OCI-LY3 (cell line): ENCODE measurements at regions not wholly inside any gene's neighbourhood (a gene's known extent, or its start where the extent isn't known, plus 50 kb on each side); places are given as distances from the start of the nearest gene placed in this dataset.

Experiments
- EZH2phosphoT487 ChIP-seq: fragments of 200-600 bp; shearing (Covaris generic); IDR thresholded peaks from 2 replicates; pipeline ENCODE4 v1.6.1; 2018; ENCODE audit warnings: antibody characterized with exemption, mixed run types, low read depth
- TF ChIP-seq, protein P1 (sequence below): fragments of 200-600, 300-600 bp; sonication (generic); IDR thresholded peaks from 2 replicates; pipeline ENCODE4 v1.5.1; 2014; ENCODE audit warnings: antibody characterized with exemption, low read length, low read depth

DNA sequence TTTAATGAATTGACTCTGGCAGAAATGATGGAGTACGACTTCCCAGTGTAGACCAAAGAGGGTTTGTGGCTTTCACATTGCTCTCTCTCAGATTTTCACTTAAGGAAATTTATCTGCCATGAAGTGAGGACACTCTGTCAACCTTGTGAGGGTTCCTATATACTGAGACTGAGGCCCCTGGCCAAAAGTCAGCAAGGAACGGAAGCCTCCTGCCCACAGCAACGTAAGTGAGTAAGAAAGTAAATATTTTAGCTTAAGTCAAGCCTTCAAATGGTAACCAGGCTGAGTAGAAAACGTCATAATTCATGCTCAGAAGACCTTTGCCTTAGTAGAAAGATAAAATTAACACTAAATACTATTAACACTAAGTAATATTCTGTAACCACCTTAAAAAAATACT, 1080.5 kb upstream of the ACVR2A start:
- TF ChIP-seq, protein P1, sequence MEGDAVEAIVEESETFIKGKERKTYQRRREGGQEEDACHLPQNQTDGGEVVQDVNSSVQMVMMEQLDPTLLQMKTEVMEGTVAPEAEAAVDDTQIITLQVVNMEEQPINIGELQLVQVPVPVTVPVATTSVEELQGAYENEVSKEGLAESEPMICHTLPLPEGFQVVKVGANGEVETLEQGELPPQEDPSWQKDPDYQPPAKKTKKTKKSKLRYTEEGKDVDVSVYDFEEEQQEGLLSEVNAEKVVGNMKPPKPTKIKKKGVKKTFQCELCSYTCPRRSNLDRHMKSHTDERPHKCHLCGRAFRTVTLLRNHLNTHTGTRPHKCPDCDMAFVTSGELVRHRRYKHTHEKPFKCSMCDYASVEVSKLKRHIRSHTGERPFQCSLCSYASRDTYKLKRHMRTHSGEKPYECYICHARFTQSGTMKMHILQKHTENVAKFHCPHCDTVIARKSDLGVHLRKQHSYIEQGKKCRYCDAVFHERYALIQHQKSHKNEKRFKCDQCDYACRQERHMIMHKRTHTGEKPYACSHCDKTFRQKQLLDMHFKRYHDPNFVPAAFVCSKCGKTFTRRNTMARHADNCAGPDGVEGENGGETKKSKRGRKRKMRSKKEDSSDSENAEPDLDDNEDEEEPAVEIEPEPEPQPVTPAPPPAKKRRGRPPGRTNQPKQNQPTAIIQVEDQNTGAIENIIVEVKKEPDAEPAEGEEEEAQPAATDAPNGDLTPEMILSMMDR = no peak
- no peak for TF ChIP-seq EZH2phosphoT487
